ENCODE measurements at regions not wholly inside any gene's neighbourhood (a gene's known extent, or its start where the extent isn't known, plus 50 kb on each side); places are given as distances from the start of the nearest gene placed in this dataset.
A peak's percentile ranks its signal among the peaks of the same experiment; 100 is the strongest.
"Not testable (repeated sequence)": the region's sequence is repeated elsewhere in the genome, so short reads cannot be mapped to it uniquely, and the experiment has no call there.

DNA sequence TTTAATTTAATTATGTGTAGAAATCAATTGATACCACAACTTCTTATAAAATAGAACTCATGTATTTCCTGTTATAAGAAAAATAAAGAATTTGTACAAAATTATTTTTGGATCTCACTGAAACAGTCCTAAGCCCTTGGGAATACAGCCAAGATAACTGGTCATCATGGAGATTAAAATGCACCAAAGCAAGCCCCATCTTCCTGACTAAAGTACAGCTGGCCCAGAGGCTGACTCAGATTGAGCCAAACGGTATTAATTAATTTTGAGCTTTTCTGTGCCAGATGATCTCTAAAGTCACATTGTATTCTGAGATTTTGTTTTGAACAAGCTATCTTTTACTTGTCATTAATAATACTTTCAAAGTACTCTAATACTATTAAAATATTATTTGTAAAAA lies 978.5 kb downstream of the TBC1D32 start:
- DNase-seq (ENCODE audit: low read depth), result no peak

DNA sequence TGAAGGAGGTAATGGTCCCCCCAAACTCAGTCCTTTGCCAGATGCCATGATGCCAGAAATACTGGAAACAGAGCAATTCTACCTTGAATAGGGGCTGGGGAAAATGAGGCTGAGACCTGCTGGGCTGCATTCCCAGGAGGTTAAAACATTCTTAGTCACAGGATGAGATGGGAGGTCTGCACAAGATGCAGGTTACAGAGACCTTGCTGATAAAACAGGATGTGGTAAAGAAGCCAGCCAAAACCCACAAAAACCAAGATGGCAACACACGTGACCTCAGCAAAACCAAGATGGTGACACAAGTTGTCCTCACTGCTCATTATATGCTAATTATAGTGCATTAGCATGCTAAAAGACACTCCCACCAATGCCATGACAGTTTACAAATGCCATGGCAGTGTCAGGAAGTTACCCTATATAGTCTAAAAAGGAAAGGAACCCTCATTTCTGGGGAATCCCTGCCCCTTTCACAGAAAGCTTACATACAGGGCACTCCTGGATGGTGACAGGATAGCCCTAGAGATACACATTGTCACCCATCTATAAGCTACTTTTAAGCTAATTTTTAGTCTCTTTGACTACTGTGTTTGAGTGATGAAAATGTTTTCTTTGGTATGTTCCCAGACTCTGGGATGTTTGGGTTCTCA lies 979.7 kb downstream of the TBC1D32 start:
- peak; percentile 0 for DNase-seq (ENCODE audit: low read depth)

DNA sequence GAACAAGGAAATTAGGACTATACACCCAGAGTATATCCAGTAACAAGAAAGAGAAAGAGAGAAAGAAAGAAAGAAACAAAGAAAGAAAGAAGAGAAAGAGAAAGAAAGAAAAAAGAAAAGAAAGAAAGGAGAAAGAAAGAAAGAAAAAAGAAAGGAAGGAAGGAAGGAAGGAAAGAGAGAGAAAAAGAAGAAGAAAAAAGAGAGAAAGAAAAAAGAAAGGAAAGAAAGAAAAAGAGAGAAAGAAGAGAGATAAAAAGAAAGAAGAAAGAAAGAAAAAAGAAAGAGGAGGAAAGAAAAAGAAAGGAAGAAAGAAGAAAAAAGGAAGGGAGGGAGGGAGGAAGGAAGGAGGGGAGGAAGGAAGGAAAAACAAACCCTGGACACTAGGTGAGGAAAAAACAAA lies 981.8 kb downstream of the TBC1D32 start:
- no peak for DNase-seq (ENCODE audit: low read depth)

GRCh38 chr6:120348926-120349325 lies 985.4 kb downstream of the TBC1D32 start:
- no peak for DNase-seq (ENCODE audit: low read depth)

DNA sequence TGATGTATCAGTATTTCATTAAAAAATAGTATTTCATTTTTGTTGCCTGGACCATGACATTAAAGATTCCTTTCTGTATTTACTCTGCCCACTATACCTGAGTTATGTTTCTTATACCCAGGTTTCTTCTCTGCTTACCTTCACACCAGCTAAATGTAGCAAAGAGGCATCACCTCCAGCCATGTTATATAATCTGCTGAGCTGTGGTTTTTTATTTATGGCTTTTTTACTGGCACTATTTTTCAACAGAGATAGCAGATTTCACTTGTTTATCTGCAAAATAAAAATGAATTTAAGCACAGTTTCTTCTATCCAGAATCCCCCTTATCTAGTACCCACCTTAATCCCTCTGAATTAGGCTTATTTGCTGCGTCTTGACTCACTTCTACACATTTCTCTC lies 979.0 kb upstream of the MAN1A1 start:
- DNase-seq (ENCODE audit: low read depth), result no peak

GRCh38 chr6:120320481-120321162 lies 971.1 kb upstream of the MAN1A1 start:
- no peak for DNase-seq (ENCODE audit: low read depth)

DNA sequence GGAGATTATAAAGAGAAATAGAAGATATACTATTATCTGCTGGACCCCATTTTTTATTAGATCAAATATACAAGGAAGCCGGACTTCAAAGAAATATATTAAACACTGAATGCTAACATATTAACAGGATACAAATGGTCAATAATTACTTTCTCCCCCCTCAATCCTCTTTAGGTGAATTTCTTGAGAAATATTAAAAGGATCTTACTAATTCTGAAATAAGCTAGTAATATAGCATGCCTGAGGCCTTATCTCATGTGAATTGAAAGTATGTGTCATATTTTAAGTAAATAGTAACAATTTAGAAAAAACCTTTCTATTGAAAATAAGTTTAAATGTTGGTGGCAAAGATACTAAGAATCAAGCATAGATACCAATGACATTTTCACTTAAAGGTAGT lies 954.7 kb upstream of the MAN1A1 start:
- DNase-seq (ENCODE audit: low read depth), result no peak

DNA sequence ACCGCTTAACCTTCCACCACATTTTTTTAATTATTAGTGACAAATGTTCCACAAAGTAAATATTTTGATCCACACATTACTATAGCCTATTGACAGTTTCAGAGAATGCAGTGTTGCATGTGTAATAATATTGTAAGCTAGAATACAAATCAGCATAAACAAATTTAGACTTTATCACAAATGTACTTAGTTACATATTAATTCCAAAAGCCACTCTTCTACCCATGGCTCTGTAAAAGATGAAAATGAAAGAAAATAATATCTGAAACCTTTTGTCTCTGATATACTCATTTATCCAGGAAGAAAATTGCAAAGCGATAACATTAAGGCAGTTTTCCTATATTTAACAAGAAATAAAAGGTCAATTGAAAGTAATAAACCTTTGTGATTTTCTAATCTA lies 954.0 kb upstream of the MAN1A1 start:
- no peak for DNase-seq (ENCODE audit: low read depth)

DNA sequence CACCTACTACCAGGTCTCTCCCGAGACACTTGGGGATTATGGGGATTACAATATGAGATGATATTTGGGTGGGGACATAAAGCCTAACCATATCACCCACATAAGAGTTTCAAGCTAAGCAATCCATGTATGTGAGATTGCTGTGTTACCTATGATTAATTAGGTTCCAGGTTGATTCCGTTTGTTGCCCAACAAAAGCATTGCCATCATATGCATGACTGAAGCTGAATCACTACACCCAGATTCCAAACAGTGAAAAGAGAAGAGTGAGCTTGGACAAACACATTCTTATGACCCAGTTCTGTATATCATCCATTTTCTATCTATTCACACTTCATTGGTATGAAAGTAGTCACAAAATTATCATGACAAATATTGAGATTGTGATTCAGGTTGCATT lies 952.5 kb upstream of the MAN1A1 start:
- no peak for DNase-seq (ENCODE audit: low read depth)

DNA sequence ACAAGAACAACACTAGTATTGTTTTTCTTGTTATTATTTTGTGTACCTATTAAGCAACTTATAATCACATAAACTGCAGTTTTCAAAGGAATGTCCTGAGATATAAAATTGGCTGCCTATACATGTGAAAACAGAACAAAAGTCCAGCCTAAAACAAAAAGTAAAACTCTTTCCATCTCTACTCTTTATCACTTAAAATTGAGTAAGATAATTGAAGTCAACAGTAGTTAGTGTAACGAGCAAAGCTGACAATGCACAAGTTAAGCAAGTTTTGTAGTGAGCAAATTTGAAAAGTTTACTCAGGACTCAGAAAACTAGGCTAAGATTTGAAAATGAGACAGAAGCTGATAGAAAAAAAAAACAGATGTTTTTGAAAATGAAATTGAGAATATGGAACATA lies 941.4 kb upstream of the MAN1A1 start:
- DNase-seq (ENCODE audit: low read depth), result no peak

- no peak for DNase-seq (ENCODE audit: low read depth)
Observed at GRCh38 chr6:120282005-120282404, 932.4 kb upstream of the MAN1A1 start.

DNA sequence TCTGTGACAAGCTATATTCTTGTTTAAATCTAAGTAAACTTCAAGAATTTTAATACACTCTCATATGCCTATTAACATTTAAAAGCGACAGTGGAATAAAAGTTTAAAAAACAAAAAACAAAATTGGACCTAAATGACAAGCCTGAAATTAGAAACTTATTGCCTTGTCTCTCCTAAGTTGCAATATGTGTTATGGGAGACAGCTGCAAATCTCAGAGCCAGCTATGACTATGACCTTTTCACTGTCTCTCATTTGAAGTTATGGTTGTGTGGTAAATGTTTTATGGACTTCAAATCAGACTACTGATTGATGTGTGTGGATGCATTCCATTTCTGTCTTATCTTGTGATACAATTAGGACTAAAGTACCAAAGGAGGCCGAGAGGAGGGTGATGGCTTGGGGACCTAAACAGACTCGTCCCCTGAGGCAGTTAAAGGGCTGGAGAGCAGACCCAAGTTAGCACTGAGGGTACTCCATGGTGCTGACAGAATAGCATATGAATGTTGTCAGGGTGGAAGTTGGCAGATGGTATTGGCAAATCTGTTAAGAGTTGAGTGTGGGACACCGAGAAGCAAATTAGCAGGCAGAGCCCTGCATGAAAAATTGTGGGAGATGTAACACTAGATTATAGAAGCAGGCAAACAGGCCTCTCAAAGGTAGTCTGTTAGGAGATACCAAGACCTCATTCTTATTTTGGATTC lies 930.1 kb upstream of the MAN1A1 start:
- DNase-seq (ENCODE audit: low read depth), result no peak

- DNase-seq (ENCODE audit: low read depth), result no peak
Observed at GRCh38 chr6:120278689-120279396, 929.3 kb upstream of the MAN1A1 start.

GRCh38 chr6:120274547-120274946 lies 925.0 kb upstream of the MAN1A1 start:
- no peak for DNase-seq (ENCODE audit: low read depth)

GRCh38 chr6:120273411-120273810 lies 923.9 kb upstream of the MAN1A1 start:
- DNase-seq (ENCODE audit: low read depth), result no peak

DNA sequence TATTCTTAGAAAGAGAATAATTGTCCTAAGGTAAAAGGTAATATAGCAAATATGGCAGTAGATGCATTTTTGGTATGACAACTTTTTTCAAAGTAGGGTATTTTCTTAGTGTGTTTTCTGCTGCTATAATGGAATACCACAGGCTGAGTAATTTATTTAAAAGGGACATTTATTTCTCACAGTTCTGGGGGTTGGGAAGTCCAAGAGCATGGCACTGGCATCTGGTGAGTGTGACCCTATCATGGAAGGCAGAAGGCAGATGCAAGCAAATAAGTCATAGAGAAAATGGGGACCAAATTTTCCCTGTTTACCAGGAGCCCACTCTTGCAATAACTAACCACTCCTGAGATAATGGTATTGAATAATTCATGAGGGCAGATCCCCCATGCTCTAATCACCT lies 922.5 kb upstream of the MAN1A1 start:
- DNase-seq (ENCODE audit: low read depth), result no peak

DNA sequence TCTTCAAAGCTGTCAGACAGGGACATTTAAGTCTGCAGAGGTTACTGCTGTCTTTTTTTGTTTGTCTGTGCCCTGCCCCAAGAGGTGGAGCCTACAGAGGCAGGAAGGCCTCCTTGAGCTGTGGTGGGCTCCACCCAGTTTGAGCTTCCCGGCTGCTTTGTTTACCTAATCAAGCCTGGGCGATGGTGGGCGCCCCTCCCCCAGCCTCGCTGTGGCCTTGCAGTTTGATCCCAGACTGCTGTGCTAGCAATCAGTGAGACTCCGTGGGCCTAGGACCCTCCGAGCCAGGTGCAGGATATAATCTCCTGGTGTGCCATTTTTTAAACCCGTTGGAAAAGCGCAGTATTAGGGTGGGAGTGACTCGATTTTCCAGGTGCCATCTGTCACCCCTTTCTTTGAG lies 918.7 kb upstream of the MAN1A1 start:
- DNase-seq (ENCODE audit: low read depth), result not testable (repeated sequence)

DNA sequence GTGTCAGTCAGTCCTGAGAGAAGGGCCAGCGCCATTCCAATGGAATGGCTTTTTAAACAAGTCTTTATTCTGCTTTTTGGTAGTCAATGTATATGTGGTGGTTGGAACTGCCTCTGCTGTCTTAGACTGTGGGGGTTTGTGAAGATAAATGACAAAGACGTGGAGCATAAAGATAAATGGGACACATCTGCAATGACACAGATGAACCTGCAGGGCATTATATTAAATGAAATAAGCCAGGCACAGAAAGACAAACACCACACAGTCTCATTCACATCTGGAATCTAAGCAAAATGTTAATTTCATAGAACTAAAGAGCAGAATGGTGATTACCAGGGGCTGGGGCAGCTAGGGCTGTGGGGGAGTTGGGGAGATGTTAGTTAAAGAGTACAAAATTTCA lies 912.8 kb upstream of the MAN1A1 start:
- DNase-seq (ENCODE audit: low read depth), result no peak

GRCh38 chr6:120260636-120261035 lies 911.1 kb upstream of the MAN1A1 start:
- DNase-seq (ENCODE audit: low read depth), result no peak

DNA sequence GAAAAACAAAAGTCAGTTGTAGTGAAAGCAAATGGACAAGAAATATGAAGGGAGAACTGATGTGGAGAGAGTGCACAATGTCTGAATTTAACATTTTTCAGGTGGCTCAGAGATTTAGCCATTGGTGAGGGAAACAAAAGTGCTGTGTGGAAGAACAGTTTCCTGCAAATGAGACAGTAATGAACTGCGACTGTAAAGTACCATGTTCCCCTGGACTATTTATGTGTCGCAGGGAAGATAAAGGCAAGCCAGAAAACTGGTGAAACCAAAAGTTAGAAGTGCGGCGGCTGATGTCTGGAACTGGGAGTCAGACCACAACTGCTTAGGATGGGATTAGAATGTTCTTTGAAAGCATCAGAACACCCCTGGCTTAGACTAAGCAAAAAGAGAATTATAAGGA lies 905.1 kb upstream of the MAN1A1 start:
- no peak for DNase-seq (ENCODE audit: low read depth)

DNA sequence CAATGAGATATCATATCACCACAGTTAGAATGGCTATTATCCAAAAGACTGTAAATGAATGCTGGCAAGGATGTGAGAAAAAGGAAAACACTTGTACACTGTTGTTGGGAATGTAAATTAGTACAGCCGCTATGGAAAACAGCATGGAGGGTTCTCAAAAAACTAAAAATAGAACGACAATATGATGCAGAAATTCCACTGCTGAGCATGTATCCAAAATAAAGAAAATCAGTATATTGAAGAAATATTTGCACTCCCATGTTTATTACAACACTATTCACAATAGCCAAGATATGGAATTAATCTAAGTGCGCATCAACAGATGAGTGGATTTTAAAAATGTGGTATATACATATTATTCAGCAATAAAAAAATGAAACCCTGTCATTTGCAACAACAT lies 898.9 kb upstream of the MAN1A1 start:
- no peak for DNase-seq (ENCODE audit: low read depth)

DNA sequence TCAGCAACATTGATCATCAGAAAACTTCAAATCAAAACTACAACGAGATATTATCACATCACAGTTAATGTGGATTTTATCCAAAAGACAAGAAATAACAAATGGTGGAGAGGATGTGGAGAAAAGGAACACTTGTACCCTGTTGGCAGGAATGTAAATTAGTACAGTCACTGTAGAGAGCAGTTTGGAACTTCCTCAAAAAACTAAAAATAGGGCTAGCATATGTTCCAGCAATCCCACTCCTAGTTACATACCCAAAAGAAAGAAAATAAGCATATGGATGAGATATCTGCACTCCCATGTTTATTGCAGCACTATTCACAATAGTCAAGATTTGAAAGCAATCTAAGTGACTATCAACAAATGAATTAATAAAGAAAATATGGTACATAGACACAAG lies 887.7 kb upstream of the MAN1A1 start:
- DNase-seq (ENCODE audit: low read depth), result no peak

DNA sequence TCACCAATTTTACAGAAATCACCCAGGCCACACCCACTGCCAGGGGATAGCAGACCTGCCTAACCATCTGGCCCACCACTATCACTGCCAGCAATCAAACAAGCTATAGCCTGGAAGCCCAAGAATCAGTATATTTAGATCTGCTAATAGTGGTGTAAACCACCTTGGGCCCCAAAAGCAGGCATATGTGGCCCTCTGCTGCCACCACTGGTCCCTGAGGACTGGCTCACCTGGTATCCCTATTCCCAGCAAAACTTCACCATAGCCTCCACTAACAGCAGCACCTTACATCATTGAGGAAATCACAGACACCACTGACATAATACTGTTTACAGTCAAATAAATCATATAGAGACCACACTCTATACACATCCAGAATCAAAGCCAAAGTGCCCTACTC lies 880.4 kb upstream of the MAN1A1 start:
- DNase-seq (ENCODE audit: low read depth), result no peak
